Body of pancreas (tissue), 4 donors: ENCODE measurements at regions not wholly inside any gene's neighbourhood (a gene's known extent, or its start where the extent isn't known, plus 50 kb on each side); places are given as distances from the start of the nearest gene placed in this dataset.

Experiments
- ATAC-seq: fragments of 150-250 bp; one replicate; pipeline ENCODE4 v1.9.1; 2016
- DNase-seq, 4 donors: peaks; one replicate each; pipeline ENCODE4 v3.0.0-alpha.2; 2019
- H3K27ac ChIP-seq, 4 donors: fragments of 200-600 bp; sonication (generic); 1 replicate in 3 of 4; 2 replicates in 1 of 4; pipeline versions ENCODE4 v1.5.1 to v1.6.1; 2016 to 2019; ENCODE audit warnings: mild to moderate bottlenecking in 1 of 4, mixed read lengths in 1 of 4, moderate library complexity in 1 of 4
- H3K27me3 ChIP-seq, 2 donors: fragments of 200-600 bp; sonication (generic); one replicate each; pipeline ENCODE4 v1.6.0; 2016; ENCODE audit warnings: mild to moderate bottlenecking in 1 of 2
- H3K36me3 ChIP-seq, 2 donors: fragments of 200-600 bp; sonication (generic); replicated peaks in 1 of 2; 2 replicates each; pipeline ENCODE4 v1.5.1; 2016; ENCODE audit warnings: low read depth in 2 of 2; ENCODE audit not compliant: insufficient read depth in 1 of 2
- H3K4me1 ChIP-seq: fragments of 200-600 bp; sonication (generic); one replicate; pipeline ENCODE4 v1.6.0; 2016
- H3K4me3 ChIP-seq, 2 donors: fragments of 200-600 bp; sonication (generic); 1 replicate in 1 of 2; 2 replicates in 1 of 2; pipeline ENCODE4 v1.5.1; 2016 to 2019
- H3K9me3 ChIP-seq, 3 donors: fragments of 200-600 bp; sonication (generic); 1 replicate in 2 of 3; 2 replicates in 1 of 3; pipeline ENCODE4 v1.5.1; 2016
- CTCF ChIP-seq, 7 experiments: fragments of 450-650 bp in 4 of 7; fragments of 200-600 bp in 3 of 7; sonication (generic) in 3 of 7; IDR thresholded peaks; one replicate each; pipeline ENCODE4 v1.5.1; 2016 to 2019; ENCODE audit warnings: antibody characterized with exemption in 7 of 7
- POLR2A ChIP-seq, 3 donors: fragments of 450-650 bp; IDR thresholded peaks; one replicate each; pipeline ENCODE4 v1.6.1; 2016; ENCODE audit warnings: antibody characterized with exemption in 3 of 3, mild to moderate bottlenecking in 2 of 3
- WGBS, 2 donors: methylation state at CpG; one replicate each; pipeline ENCODE4 v1.1.5; 2017; 5-methylcytosine and 5-hydroxymethylcytosine counted together
- intact Hi-C: fragments of 100-400 bp; cut with DNase I; formaldehyde crosslinking; loops from one replicate; pipeline ENCODE4 v1.15.1; 2023

GRCh38 chr20:19003366-19004336, 190.1 kb downstream of the SCP2D1 start:
- DNase-seq = no peak
- Histone ChIP-seq H3K9me3 (no peaks in the 10 kb centered on the region), H3K4me3 (no peak overlapping the region), H3K4me1 (no peaks in the 10 kb centered on the region), H3K27ac (no peak overlapping the region), H3K27me3 (no peaks in the 10 kb centered on the region), H3K36me3 (no peaks in the 10 kb centered on the region)
- intact Hi-C loops = no loop called here
- ATAC-seq = no peak
- TF ChIP-seq POLR2A (IDR thresholded peaks at IDR 0.05) (no peak), CTCF (IDR thresholded peaks at IDR 0.05) (no peak)
- WGBS, 2 donors = 69 to 73% methylated on average over 5 of the region's 5 CpGs

GRCh38 chr20:19004975-19005374, 191.4 kb downstream of the SCP2D1 start:
- TF ChIP-seq POLR2A (IDR thresholded peaks at IDR 0.05) = no peak
- TF ChIP-seq CTCF (IDR thresholded peaks at IDR 0.05) = no peak
- Histone ChIP-seq H3K27me3 (no peaks in the 10 kb centered on the region), H3K9me3 (no peaks in the 10 kb centered on the region), H3K4me3 (no peak overlapping the region), H3K27ac (no peak overlapping the region), H3K4me1 (no peaks in the 10 kb centered on the region), H3K36me3 (no peaks in the 10 kb centered on the region)
- no peak for DNase-seq
- no peak for ATAC-seq
- intact Hi-C loops = no loop called here
- 56 to 65% methylated on average over 6 of the region's 6 CpGs for WGBS, 2 donors

DNA sequence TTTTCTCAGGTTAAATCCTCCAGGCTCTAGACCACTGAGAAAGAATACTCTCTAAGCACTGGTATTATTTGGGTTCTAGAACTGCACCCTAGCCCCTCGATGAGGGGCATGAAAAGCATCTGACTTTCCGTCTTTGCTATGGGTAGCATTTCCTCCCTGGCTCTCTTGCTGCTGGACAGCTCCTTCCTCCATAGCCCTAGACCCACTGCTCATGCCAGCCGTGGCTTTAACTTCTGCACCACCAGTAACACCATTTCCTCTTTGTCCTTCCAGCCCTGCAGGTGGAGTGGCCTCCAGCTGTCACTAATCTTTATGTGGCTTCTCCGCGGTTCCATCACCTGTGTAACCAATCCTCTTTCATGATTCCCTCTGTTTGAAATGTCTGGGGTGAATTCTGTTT, 194.9 kb downstream of the SCP2D1 start:
- no peak overlapping the region for H3K27ac ChIP-seq
- intact Hi-C loops = no loop called here
- WGBS, 2 donors = 34 to 48% methylated on average over 5 of the region's 5 CpGs
- no peaks in the 10 kb centered on the region for H3K9me3 ChIP-seq
- DNase-seq (no peak), ATAC-seq (no peak)
- H3K36me3 ChIP-seq = no peaks in the 10 kb centered on the region
- TF ChIP-seq CTCF (IDR thresholded peaks at IDR 0.05) = no peak
- TF ChIP-seq POLR2A (IDR thresholded peaks at IDR 0.05) = no peak
- H3K27me3 ChIP-seq = no peaks in the 10 kb centered on the region
- no peaks in the 10 kb centered on the region for H3K4me1 ChIP-seq
- H3K4me3 ChIP-seq = no peak overlapping the region

GRCh38 chr20:19009081-19009688, 195.6 kb downstream of the SCP2D1 start:
- DNase-seq (no peak), ATAC-seq (no peak)
- Histone ChIP-seq H3K36me3 (no peaks in the 10 kb centered on the region), H3K27me3 (no peaks in the 10 kb centered on the region), H3K4me1 (no peaks in the 10 kb centered on the region), H3K4me3 (no peak overlapping the region), H3K9me3 (no peaks in the 10 kb centered on the region), H3K27ac (no peak overlapping the region)
- intact Hi-C loops = no loop called here
- no peak for TF ChIP-seq CTCF (IDR thresholded peaks at IDR 0.05)
- no peak for TF ChIP-seq POLR2A (IDR thresholded peaks at IDR 0.05)
- WGBS, 2 donors = 40 to 50% methylated on average over 4 of the region's 4 CpGs
